ENCODE measurements at regions not wholly inside any gene's neighbourhood (a gene's known extent, or its start where the extent isn't known, plus 50 kb on each side); places are given as distances from the start of the nearest gene placed in this dataset.
A peak's percentile ranks its signal among the peaks of the same experiment; 100 is the strongest.

DNA sequence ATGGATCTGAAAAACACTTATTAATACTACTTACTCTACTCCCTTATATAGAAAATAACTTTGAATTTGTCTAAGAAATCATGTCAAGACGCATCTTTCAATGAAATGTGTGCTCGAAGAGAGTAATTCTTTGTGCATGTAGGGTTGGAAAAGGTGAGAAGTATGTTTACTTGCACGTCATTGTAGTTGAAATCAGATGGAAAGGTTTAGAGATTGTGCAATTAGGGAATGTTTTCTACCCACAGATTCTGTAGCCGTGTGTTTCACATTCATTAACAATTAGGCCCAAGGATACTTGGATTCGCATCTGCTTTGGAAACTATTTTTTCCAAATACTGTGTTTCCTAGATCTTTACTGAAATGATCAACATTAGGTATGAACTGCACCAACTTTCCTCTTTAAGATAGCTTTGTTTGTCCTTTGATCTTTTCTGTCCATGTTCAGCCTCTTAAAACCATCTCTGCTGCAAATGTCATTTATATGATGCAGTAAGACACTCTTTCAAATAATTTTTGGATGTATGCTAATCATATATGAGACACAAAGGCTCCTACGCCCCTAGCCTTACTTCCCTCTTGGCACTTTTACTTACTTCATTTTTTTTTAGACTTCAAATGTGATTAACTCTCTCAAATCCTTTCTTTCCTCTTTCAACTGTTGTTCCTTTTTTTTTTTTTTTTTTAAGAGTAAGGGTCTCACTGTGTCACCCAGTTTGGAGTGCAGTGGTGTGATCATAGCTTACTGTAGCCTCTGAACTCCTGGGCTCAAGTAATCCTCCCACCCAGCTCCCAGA is 58.0 kb upstream of the PSMA6 start (continued):
- TF ChIP-seq, protein P1, sequence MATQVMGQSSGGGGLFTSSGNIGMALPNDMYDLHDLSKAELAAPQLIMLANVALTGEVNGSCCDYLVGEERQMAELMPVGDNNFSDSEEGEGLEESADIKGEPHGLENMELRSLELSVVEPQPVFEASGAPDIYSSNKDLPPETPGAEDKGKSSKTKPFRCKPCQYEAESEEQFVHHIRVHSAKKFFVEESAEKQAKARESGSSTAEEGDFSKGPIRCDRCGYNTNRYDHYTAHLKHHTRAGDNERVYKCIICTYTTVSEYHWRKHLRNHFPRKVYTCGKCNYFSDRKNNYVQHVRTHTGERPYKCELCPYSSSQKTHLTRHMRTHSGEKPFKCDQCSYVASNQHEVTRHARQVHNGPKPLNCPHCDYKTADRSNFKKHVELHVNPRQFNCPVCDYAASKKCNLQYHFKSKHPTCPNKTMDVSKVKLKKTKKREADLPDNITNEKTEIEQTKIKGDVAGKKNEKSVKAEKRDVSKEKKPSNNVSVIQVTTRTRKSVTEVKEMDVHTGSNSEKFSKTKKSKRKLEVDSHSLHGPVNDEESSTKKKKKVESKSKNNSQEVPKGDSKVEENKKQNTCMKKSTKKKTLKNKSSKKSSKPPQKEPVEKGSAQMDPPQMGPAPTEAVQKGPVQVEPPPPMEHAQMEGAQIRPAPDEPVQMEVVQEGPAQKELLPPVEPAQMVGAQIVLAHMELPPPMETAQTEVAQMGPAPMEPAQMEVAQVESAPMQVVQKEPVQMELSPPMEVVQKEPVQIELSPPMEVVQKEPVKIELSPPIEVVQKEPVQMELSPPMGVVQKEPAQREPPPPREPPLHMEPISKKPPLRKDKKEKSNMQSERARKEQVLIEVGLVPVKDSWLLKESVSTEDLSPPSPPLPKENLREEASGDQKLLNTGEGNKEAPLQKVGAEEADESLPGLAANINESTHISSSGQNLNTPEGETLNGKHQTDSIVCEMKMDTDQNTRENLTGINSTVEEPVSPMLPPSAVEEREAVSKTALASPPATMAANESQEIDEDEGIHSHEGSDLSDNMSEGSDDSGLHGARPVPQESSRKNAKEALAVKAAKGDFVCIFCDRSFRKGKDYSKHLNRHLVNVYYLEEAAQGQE (tag by site-specific recombination; IDR thresholded peaks at IDR 0.05): no peak
- TF ChIP-seq ZNF585B (tag by site-specific recombination; IDR thresholded peaks at IDR 0.05): no peak
- TF ChIP-seq ZNF747 (tag by site-specific recombination; IDR thresholded peaks at IDR 0.05): no peak

DNA sequence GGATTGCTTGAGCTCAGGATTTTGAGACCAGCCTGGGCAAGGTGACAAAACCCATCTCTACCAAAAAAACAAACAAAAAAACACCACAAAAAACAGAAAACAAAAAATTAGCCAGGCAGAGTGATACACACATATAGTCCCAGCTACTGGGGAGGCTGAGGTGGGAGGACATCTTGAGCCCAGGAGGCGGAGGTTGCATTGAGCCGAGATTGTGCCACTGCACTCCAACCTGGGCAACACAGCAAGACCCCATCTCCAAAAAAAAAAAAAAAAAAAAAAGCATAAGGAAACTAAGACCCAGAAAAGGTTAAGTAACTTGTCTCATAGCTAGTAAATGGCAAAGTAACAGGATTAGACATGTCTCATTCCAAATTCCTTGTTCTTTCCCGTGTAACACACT is 56.3 kb upstream of the PSMA6 start:
- Histone ChIP-seq H3K4me1 (ENCODE audit: control insufficient read depth, insufficient read depth, low read length) (no peaks in the 10 kb centered on the region), H3K36me3 (ENCODE audit: control insufficient read depth in 2 of 2, insufficient read depth in 1 of 2, low read length in 2 of 2) (no peaks in the 10 kb centered on the region), H3K4me3 (ENCODE audit: low read depth, low read length) (no peak overlapping the region), H3K9me3 (ENCODE audit: control insufficient read depth, insufficient read depth, low read depth, low read length) (no peaks in the 10 kb centered on the region; the same call in 1 of the 2 replicates), H3K27ac (ENCODE audit: extremely low read depth, low read depth, low read length) (no peak overlapping the region)
- TF ChIP-seq WT1 (tag by site-specific recombination; IDR thresholded peaks at IDR 0.05) (no peak), ZNF121 (tag by site-specific recombination; IDR thresholded peaks at IDR 0.05) (peak; percentile 77)
- ChIA-PET POLR2A (no interaction called here), CTCF (interaction anchor here (1.2 kb wide), 1 partner anchor 169 kb away, joined by 4 read pairs; the partner anchor contains the start of gene NFKBIA)

DNA sequence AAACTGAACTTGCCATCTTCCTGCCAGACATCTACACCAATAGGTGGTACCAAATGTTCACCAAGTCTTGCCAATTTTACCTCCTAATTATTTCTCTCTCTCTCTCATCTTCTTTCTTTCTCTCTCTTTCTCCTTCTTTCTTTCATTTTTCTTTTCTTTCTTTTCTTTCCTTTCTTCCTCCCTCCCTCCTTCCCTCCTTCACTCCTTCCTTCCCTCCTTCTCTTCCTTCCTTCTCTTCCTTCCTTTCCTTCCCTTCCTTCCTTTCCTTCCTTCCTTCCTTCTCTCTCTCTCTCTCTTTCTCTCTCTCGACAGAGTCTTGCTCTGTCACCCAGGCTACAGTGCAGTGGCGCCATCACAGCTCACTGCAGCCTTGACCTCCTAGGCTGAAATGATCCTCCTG is 55.4 kb upstream of the PSMA6 start:
- Histone ChIP-seq H3K4me1 (ENCODE audit: control insufficient read depth, insufficient read depth, low read length) (no peaks in the 10 kb centered on the region), H3K4me3 (ENCODE audit: low read depth, low read length) (no peak overlapping the region), H3K36me3 (ENCODE audit: control insufficient read depth in 2 of 2, insufficient read depth in 1 of 2, low read length in 2 of 2) (no peaks in the 10 kb centered on the region), H3K9me3 (ENCODE audit: control insufficient read depth, insufficient read depth, low read depth, low read length) (no peaks in the 10 kb centered on the region), H3K27ac (ENCODE audit: extremely low read depth, low read depth, low read length) (no peak overlapping the region)
- ChIA-PET POLR2A (no interaction called here), CTCF (interaction anchor here (0.6 to 1.2 kb wide), 2 partner anchors 168 to 835 kb away, joined by 3 to 4 read pairs; partner anchors contain the start of gene NFKBIA)
- TF ChIP-seq, protein P2, sequence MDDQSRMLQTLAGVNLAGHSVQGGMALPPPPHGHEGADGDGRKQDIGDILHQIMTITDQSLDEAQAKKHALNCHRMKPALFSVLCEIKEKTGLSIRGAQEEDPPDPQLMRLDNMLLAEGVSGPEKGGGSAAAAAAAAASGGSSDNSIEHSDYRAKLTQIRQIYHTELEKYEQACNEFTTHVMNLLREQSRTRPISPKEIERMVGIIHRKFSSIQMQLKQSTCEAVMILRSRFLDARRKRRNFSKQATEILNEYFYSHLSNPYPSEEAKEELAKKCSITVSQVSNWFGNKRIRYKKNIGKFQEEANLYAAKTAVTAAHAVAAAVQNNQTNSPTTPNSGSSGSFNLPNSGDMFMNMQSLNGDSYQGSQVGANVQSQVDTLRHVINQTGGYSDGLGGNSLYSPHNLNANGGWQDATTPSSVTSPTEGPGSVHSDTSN (CRISPR knock-in tag; IDR thresholded peaks at IDR 0.05): no peak
- TF ChIP-seq MEIS1 (CRISPR knock-in tag; IDR thresholded peaks at IDR 0.05; ENCODE audit: borderline replicate concordance) (no peak), ZNF366 (tag by site-specific recombination; conservative IDR thresholded peaks at IDR 0.05) (peak; percentile 81)

DNA sequence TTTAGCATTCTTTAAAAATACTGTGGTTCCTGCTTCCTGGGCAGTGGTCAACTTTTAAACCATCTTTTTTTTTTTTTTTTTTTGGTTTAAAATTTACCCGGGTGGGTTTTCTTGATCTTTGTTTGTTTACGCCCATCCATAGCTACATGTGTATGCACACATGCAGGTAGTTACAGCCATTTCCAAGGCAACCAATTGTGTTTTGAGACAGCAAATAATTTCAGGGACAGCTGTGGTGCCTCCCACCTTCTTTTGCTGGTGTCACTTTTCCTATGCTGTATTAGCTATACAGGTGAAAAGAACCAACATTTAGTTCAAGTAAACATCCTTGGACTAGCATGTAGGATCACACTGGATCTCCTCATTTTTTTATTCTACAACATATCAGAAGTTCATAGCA is 52.0 kb upstream of the PSMA6 start:
- TF ChIP-seq, protein P3, sequence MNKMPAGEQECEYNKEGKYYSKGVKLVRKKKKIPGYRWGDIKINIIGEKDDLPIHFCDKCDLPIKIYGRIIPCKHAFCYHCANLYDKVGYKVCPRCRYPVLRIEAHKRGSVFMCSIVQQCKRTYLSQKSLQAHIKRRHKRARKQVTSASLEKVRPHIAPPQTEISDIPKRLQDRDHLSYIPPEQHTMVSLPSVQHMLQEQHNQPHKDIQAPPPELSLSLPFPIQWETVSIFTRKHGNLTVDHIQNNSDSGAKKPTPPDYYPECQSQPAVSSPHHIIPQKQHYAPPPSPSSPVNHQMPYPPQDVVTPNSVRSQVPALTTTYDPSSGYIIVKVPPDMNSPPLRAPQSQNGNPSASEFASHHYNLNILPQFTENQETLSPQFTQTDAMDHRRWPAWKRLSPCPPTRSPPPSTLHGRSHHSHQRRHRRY (tag by site-specific recombination; IDR thresholded peaks at IDR 0.05): no peak
- no peak for TF ChIP-seq HOXC10 (CRISPR knock-in tag; IDR thresholded peaks at IDR 0.05)
- TF ChIP-seq ZIC2 (tag by site-specific recombination; IDR thresholded peaks at IDR 0.05): no peak
- no peak for TF ChIP-seq ZFHX2 (tag by site-specific recombination; conservative IDR thresholded peaks at IDR 0.05)
- TF ChIP-seq ZFP69B (tag by site-specific recombination; IDR thresholded peaks at IDR 0.05): no peak
- TF ChIP-seq ZNF830 (tag by site-specific recombination; IDR thresholded peaks at IDR 0.05; ENCODE audit: low read depth): no peak
- TF ChIP-seq ZNF239 (tag by site-specific recombination; IDR thresholded peaks at IDR 0.05): no peak
- TF ChIP-seq ZNF629 (tag by site-specific recombination; IDR thresholded peaks at IDR 0.05): no peak
- no peak for TF ChIP-seq ZNF174 (tag by site-specific recombination; IDR thresholded peaks at IDR 0.05)
- no peak for TF ChIP-seq ZNF670 (tag by site-specific recombination; IDR thresholded peaks at IDR 0.05; ENCODE audit: low read depth)
- H3K4me1 ChIP-seq (ENCODE audit: control insufficient read depth, insufficient read depth, low read length): peaks cover 5% of the 10 kb centered on the region; the same call in 1 of the 2 replicates
- ChIA-PET POLR2A (no interaction called here), CTCF (no interaction called here)
- H3K9me3 ChIP-seq (ENCODE audit: control insufficient read depth, insufficient read depth, low read depth, low read length): no peaks in the 10 kb centered on the region
- H3K36me3 ChIP-seq (ENCODE audit: control insufficient read depth in 2 of 2, insufficient read depth in 1 of 2, low read length in 2 of 2): no peaks in the 10 kb centered on the region
- H3K4me3 ChIP-seq (ENCODE audit: low read depth, low read length): no peak overlapping the region
- H3K27ac ChIP-seq (ENCODE audit: extremely low read depth, low read depth, low read length): no peak overlapping the region
